GM12878 (cell line): ENCODE measurements at regions not wholly inside any gene's neighbourhood (a gene's known extent, or its start where the extent isn't known, plus 50 kb on each side); places are given as distances from the start of the nearest gene placed in this dataset.

Source experiments
- ATAC-seq: fragments of 200-7000 bp; cut with Tn5 transposase; 3 replicates; pipeline ENCODE4 v1.9.1; 2020; ENCODE audit warnings: mild to moderate bottlenecking, moderate library complexity
- BruUV-seq: library from RNA; stranded (reverse); fragments of 400-500 nt; replicated peaks from 2 replicates; lab custom pipeline; 2021; lab: Mats Ljungman, UMichigan
- CTCF ChIA-PET: fragments of 300-600 bp; sonication (Branson Sonifier 250); formaldehyde crosslinking; extraction: SDS; loops from one replicate; lab custom pipeline; 2021; ENCODE audit warnings: inconsistent platforms; lab: Yijun Ruan, JAX
- POLR2A ChIA-PET: fragments of 350-600 bp; formaldehyde crosslinking; extraction: SDS; loops from one replicate; lab custom pipeline; 2021; ENCODE audit warnings: inconsistent platforms; lab: Charles Lee
- RAD21 ChIA-PET: fragments of 300-600 bp; sonication (Branson Sonifier 250); formaldehyde crosslinking; loops from one replicate; lab custom pipeline; 2023; ENCODE audit warnings: antibody characterized with exemption; ENCODE audit not compliant: unreplicated experiment; lab: Charles Lee
- SMC1A ChIA-PET: fragments of 300-600 bp; sonication (Branson Sonifier 250); formaldehyde crosslinking; loops from one replicate; lab custom pipeline; 2023; ENCODE audit not compliant: unreplicated experiment, uncharacterized antibody; lab: Charles Lee
- DNase-seq: peaks from one replicate; pipeline ENCODE4 v3.0.0-alpha.2; 2011; ENCODE audit warnings: low read depth, low spot score
- FAIRE-seq: peaks from 3 replicates; lab custom pipeline; 2011; peaks lifted over from hg19 to GRCh38; lab: Jason Lieb, UNC
- H2AFZ ChIP-seq: 2 replicates; pipeline ENCODE4 v1.6.0; 2011; ENCODE audit warnings: low read depth, low read length, control low read depth; ENCODE audit not compliant: control insufficient read depth
- H3K27ac ChIP-seq: 2 replicates; pipeline ENCODE4 v1.5.1; 2011; ENCODE audit warnings: control low read depth; ENCODE audit not compliant: control insufficient read depth, insufficient read depth
- H3K27me3 ChIP-seq, 2 experiments: replicated peaks in 1 of 2; 2 replicates each; pipeline versions ENCODE4 v1.6.0 to v1.6.1; 2011; ENCODE audit warnings: low read length in 1 of 2; ENCODE audit not compliant: control insufficient read depth in 2 of 2, insufficient read depth in 2 of 2
- H3K36me3 ChIP-seq, 2 experiments: 2 replicates each; pipeline ENCODE4 v1.5.1; 2011; ENCODE audit warnings: low read length in 1 of 2; ENCODE audit not compliant: control insufficient read depth in 2 of 2, insufficient read depth in 2 of 2
- H3K4me1 ChIP-seq: 2 replicates; pipeline ENCODE4 v1.6.1; 2011; ENCODE audit warnings: mild to moderate bottlenecking, low read length, moderate library complexity, mixed read lengths; ENCODE audit not compliant: control insufficient read depth, insufficient read depth
- H3K4me2 ChIP-seq: 2 replicates; pipeline ENCODE4 v1.6.0; 2011; ENCODE audit warnings: control low read depth; ENCODE audit not compliant: control insufficient read depth, insufficient read depth
- H3K4me3 ChIP-seq: fragments of 200-600 bp; sonication (generic); 2 replicates; pipeline ENCODE4 v1.5.1; 2016
- H3K79me2 ChIP-seq: 2 replicates; pipeline ENCODE4 v1.6.0; 2011; ENCODE audit warnings: low read length; ENCODE audit not compliant: control insufficient read depth, insufficient read depth
- H3K9ac ChIP-seq: 2 replicates; pipeline ENCODE4 v1.8.0; 2011; ENCODE audit warnings: low read length, control low read depth, mixed read lengths; ENCODE audit not compliant: control insufficient read depth, insufficient read depth
- H3K9me3 ChIP-seq: replicated peaks from 3 replicates; pipeline ENCODE4 v1.5.1; 2011; ENCODE audit warnings: mild to moderate bottlenecking, low read length; ENCODE audit not compliant: control insufficient read depth, insufficient read depth
- H4K20me1 ChIP-seq: 2 replicates; pipeline ENCODE4 v1.6.0; 2011; ENCODE audit not compliant: control insufficient read depth, insufficient read depth
- CHD2 ChIP-seq: IDR thresholded peaks from 2 replicates; pipeline ENCODE4 v1.6.1; 2011; ENCODE audit warnings: low read depth, low read length, improper control_type of control experiment, borderline replicate concordance
- HDAC6 ChIP-seq: fragments of 200-600 bp; sonication (generic); IDR thresholded peaks from one replicate; pipeline ENCODE4 v1.8.0; 2017; ENCODE audit warnings: antibody characterized with exemption; ENCODE audit not compliant: unreplicated experiment
- RUNX3 ChIP-seq: IDR thresholded peaks from 2 replicates; pipeline ENCODE4 v1.6.1; 2012; ENCODE audit warnings: low read length, inconsistent platforms
- ZBTB11 ChIP-seq: fragments of 450-650 bp; formaldehyde crosslinking; IDR thresholded peaks from 2 replicates; pipeline ENCODE4 v1.5.0; 2022; ENCODE audit warnings: mild to moderate bottlenecking, missing genetic modification characterization
- WGBS: methylation state at CpG from one replicate; pipeline ENCODE4 v1.1.6; 2016; ENCODE audit warnings: low lambda C conversion rate; ENCODE audit not compliant: insufficient replicate concordance, insufficient coverage; ENCODE audit errors: missing lambda C conversion rate; 5-methylcytosine and 5-hydroxymethylcytosine counted together
- in situ Hi-C: fragments of 300-500 bp; cut with MboI; formaldehyde crosslinking; loops from 9 replicates; pipeline ENCODE4 v1.14.3; 2018; ENCODE audit warnings: mixed read lengths
- intact Hi-C: fragments of 100-400 bp; cut with micrococcal nuclease; formaldehyde crosslinking; loops from one replicate; pipeline ENCODE4 v1.14.2; 2022; ENCODE audit not compliant: unreplicated experiment

- no peak for TF ChIP-seq HDAC6
- TF ChIP-seq CHD2 = no peak
- no peak for TF ChIP-seq ZBTB11 (CRISPR knock-in tag)
- TF ChIP-seq, all 136 proteins: peak for 0
These were observed 439.7 kb downstream of the RIT2 start (continued) for GRCh38 chr18:42675810-42676209.

GRCh38 chr18:42683094-42683493 lies 432.4 kb downstream of the RIT2 start:
- ChIA-PET RAD21 (no interaction called here), CTCF (no interaction called here)
- in situ Hi-C loops = no loop called here

More at GRCh38 chr18:42683094-42683493, 432.4 kb downstream of the RIT2 start:
- Histone ChIP-seq H3K36me3 (no peaks in the 10 kb centered on the region), H4K20me1 (no peaks in the 10 kb centered on the region), H3K79me2 (no peaks in the 10 kb centered on the region), H3K4me3 (no peak overlapping the region), H3K4me2 (no peak overlapping the region), H3K4me1 (no peaks in the 10 kb centered on the region), H3K27me3 (no peaks in the 10 kb centered on the region), H3K9ac (no peak overlapping the region), H2AFZ (no peak overlapping the region), H3K9me3 (no peaks in the 10 kb centered on the region), H3K27ac (no peak overlapping the region)
- POLR2A ChIA-PET = no interaction called here
- DNase-seq (no peak), FAIRE-seq (no peak), ATAC-seq (no peak)
- intact Hi-C loops = no loop called here
- BruUV-seq = no TSS peak
- no peak for TF ChIP-seq RUNX3
- 0% methylated on average over 2 of the region's 2 CpGs for WGBS
- SMC1A ChIA-PET = no interaction called here
